Mesothelial cell of epicardium (in vitro differentiated cells): ENCODE measurements at regions not wholly inside any gene's neighbourhood (a gene's known extent, or its start where the extent isn't known, plus 50 kb on each side); places are given as distances from the start of the nearest gene placed in this dataset.

Experiments used
- DNase-seq, 2 experiments: peaks; one replicate each; pipeline ENCODE4 v3.0.0; 2021; ENCODE audit warnings: low spot score in 2 of 2; ENCODE audit not compliant: unreplicated experiment in 2 of 2
- H3K27ac Mint-ChIP-seq: 2 replicates; pipeline ENCODE4 v1.8.0; 2021; ENCODE audit warnings: mixed read lengths
- H3K27me3 Mint-ChIP-seq: 2 replicates; pipeline ENCODE4 v1.8.0; 2021; ENCODE audit warnings: low read depth, mixed read lengths
- H3K36me3 Mint-ChIP-seq: 2 replicates; pipeline ENCODE4 v1.8.0; 2021; ENCODE audit warnings: mixed read lengths
- H3K4me1 Mint-ChIP-seq: 2 replicates; pipeline ENCODE4 v1.8.0; 2021; ENCODE audit warnings: mixed read lengths
- H3K4me3 Mint-ChIP-seq: 2 replicates; pipeline ENCODE4 v1.8.0; 2021; ENCODE audit warnings: mild to moderate bottlenecking, moderate library complexity, mixed read lengths
- H3K9me3 Mint-ChIP-seq: 2 replicates; pipeline ENCODE4 v1.8.0; 2021; ENCODE audit warnings: mixed read lengths
- TF ChIP-seq, protein P1 (sequence below): fragments of 200-600 bp; sonication (generic); IDR thresholded peaks from one replicate; pipeline ENCODE4 v1.5.0; 2021; ENCODE audit warnings: antibody characterized with exemption; ENCODE audit not compliant: unreplicated experiment

- Mint-ChIP-seq H3K4me3 (no peak overlapping the region), H3K36me3 (peaks cover 12% of the 10 kb centered on the region), H3K9me3 (peaks cover 28% of the 10 kb centered on the region), H3K27ac (no peak overlapping the region), H3K27me3 (no peaks in the 10 kb centered on the region), H3K4me1 (no peaks in the 10 kb centered on the region)
- TF ChIP-seq, protein P1, sequence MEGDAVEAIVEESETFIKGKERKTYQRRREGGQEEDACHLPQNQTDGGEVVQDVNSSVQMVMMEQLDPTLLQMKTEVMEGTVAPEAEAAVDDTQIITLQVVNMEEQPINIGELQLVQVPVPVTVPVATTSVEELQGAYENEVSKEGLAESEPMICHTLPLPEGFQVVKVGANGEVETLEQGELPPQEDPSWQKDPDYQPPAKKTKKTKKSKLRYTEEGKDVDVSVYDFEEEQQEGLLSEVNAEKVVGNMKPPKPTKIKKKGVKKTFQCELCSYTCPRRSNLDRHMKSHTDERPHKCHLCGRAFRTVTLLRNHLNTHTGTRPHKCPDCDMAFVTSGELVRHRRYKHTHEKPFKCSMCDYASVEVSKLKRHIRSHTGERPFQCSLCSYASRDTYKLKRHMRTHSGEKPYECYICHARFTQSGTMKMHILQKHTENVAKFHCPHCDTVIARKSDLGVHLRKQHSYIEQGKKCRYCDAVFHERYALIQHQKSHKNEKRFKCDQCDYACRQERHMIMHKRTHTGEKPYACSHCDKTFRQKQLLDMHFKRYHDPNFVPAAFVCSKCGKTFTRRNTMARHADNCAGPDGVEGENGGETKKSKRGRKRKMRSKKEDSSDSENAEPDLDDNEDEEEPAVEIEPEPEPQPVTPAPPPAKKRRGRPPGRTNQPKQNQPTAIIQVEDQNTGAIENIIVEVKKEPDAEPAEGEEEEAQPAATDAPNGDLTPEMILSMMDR: no peak
- no peak for DNase-seq
Observed at GRCh38 chr1:67514300-67514699, 84.1 kb upstream of the SERBP1 start.

DNA sequence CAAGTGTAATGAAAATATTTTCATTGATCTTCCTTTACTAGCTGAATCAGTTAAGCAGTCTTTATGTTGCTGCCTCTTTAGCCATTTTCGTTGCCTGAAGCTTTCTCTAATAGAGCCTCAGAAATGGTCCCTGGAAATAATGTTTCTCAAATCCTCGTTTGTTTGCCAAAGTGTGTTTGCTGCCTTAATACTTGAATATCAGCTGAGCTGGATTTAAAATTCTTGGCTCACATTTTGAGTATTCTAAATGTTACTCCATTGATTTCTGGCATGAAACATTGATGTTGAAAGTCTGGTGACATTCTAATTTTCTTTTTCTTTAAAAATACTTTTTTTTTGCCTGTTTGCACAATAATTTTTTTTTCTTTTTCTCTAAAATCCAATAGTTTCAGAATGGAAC is 84.6 kb upstream of the SERBP1 start:
- Mint-ChIP-seq H3K9me3 (peaks cover 26% of the 10 kb centered on the region), H3K36me3 (peaks cover 12% of the 10 kb centered on the region), H3K27me3 (no peaks in the 10 kb centered on the region)

GRCh38 chr1:67515324-67516080 is 85.3 kb upstream of the SERBP1 start:
- Mint-ChIP-seq H3K4me3 (no peak overlapping the region), H3K27ac (no peak overlapping the region), H3K4me1 (no peaks in the 10 kb centered on the region), H3K36me3 (peaks cover 12% of the 10 kb centered on the region), H3K9me3 (peaks cover 26% of the 10 kb centered on the region), H3K27me3 (no peaks in the 10 kb centered on the region)
- TF ChIP-seq, protein P1: no peak
- no peak for DNase-seq

More for the DNA sequence above, 84.6 kb upstream of the SERBP1 start:
- no peak overlapping the region for H3K4me3 Mint-ChIP-seq
- no peak overlapping the region for H3K27ac Mint-ChIP-seq
- TF ChIP-seq, protein P1: no peak
- no peaks in the 10 kb centered on the region for H3K4me1 Mint-ChIP-seq
- DNase-seq: no peak

DNA sequence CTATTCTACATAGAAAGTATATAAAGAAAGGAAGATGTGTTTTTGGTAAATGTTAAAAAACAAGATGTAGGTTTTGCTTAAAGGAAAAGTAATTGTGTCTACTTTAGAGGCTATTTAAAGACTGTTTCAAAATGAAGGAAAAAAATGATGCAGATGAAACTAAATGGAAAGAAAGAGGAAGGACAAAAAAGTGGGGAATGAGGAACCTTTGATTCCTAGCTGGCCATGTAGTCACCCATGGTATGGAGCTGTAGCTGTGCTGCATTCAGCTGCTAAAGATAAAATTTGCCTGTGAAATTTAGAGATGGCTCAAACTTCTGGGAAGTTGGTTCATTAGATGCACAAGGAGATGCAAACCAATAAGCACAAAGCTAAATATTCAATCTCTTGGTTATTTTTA is 86.8 kb upstream of the SERBP1 start:
- Mint-ChIP-seq H3K36me3 (peaks cover 12% of the 10 kb centered on the region), H3K4me1 (no peaks in the 10 kb centered on the region), H3K9me3 (peaks cover 23% of the 10 kb centered on the region), H3K27ac (no peak overlapping the region), H3K27me3 (no peaks in the 10 kb centered on the region), H3K4me3 (no peak overlapping the region)
- DNase-seq: no peak
- TF ChIP-seq, protein P1: no peak

GRCh38 chr1:67522001-67522441 is 91.8 kb upstream of the SERBP1 start:
- Mint-ChIP-seq H3K4me3 (no peak overlapping the region), H3K4me1 (no peaks in the 10 kb centered on the region)
- TF ChIP-seq, protein P1: no peak

More at GRCh38 chr1:67522001-67522441, 91.8 kb upstream of the SERBP1 start:
- no peak for DNase-seq
- Mint-ChIP-seq H3K36me3 (no peaks in the 10 kb centered on the region), H3K27ac (no peak overlapping the region), H3K9me3 (peaks cover 5% of the 10 kb centered on the region), H3K27me3 (no peaks in the 10 kb centered on the region)
